Breast epithelium (tissue), 3 donors: ENCODE measurements at regions not wholly inside any gene's neighbourhood (a gene's known extent, or its start where the extent isn't known, plus 50 kb on each side); places are given as distances from the start of the nearest gene placed in this dataset.

Experiments
- POLR2A ChIP-seq: fragments of 450-650 bp; IDR thresholded peaks from one replicate; pipeline ENCODE4 v1.6.1; 2016; ENCODE audit warnings: antibody characterized with exemption, mild to moderate bottlenecking, moderate library complexity
- POLR2AphosphoS5 ChIP-seq, 3 donors: sonication (generic); formaldehyde crosslinking; IDR thresholded peaks; one replicate each; pipeline ENCODE4 v1.6.1; 2017; ENCODE audit warnings: antibody characterized with exemption in 3 of 3
- TF ChIP-seq, protein P1 (sequence below), 3 donors: fragments of 450-650 bp; IDR thresholded peaks; one replicate each; pipeline ENCODE4 v1.5.1; 2016 to 2017; ENCODE audit warnings: antibody characterized with exemption in 3 of 3, mild to moderate bottlenecking in 3 of 3, moderate library complexity in 3 of 3

DNA sequence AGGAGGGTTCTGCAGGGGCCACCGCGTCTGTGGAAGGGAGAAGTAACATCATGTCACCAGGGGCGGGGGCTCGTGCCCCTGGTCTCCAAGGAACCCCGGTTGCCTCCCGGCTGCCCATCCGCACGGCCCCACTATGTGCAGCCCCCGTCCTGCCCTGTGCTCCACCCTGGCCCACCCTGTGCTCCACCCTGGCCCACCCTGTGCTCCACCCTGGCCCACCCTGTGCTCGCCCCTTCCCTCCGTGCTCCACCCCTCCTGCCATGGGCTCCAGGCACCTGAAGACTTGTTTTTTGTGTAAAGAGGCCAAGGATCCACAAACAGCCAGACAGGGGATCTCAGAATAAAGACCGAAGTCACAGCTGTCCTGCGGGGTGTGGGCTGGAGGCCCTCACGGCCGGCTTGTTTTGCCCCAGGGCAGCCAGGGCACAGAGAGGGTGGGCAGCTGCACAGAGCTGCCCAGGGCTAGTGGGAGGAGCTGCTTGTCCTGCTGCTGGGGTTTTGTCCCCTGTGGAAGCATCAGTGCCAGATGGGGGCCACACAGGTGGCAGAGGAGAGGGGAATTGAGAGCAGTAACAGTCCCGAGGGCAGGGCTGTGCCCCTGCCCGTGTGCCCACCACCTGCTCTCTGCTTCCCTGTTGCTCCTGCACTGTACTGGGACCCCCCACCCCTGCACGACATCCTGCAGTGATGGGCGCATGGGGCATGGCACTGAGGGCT, 147.0 kb upstream of the CIBAR2 start:
- TF ChIP-seq, protein P1, sequence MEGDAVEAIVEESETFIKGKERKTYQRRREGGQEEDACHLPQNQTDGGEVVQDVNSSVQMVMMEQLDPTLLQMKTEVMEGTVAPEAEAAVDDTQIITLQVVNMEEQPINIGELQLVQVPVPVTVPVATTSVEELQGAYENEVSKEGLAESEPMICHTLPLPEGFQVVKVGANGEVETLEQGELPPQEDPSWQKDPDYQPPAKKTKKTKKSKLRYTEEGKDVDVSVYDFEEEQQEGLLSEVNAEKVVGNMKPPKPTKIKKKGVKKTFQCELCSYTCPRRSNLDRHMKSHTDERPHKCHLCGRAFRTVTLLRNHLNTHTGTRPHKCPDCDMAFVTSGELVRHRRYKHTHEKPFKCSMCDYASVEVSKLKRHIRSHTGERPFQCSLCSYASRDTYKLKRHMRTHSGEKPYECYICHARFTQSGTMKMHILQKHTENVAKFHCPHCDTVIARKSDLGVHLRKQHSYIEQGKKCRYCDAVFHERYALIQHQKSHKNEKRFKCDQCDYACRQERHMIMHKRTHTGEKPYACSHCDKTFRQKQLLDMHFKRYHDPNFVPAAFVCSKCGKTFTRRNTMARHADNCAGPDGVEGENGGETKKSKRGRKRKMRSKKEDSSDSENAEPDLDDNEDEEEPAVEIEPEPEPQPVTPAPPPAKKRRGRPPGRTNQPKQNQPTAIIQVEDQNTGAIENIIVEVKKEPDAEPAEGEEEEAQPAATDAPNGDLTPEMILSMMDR (IDR thresholded peaks at IDR 0.05): no peak
- TF ChIP-seq POLR2A (no peak), POLR2AphosphoS5 (IDR thresholded peaks at IDR 0.05) (no peak)
